Peyer's patch (tissue), 4 donors: ENCODE measurements at regions not wholly inside any gene's neighbourhood (a gene's known extent, or its start where the extent isn't known, plus 50 kb on each side); places are given as distances from the start of the nearest gene placed in this dataset.
"Not testable (repeated sequence)": the region's sequence is repeated elsewhere in the genome, so short reads cannot be mapped to it uniquely, and the experiment has no call there.

Source experiments
- DNase-seq, 3 donors: peaks; one replicate each; pipeline ENCODE4 v3.0.0-alpha.2; 2017 to 2019
- H3K27ac ChIP-seq, 4 donors: fragments of 200-600 bp; sonication (generic); one replicate each; pipeline ENCODE4 v1.5.1; 2016 to 2019
- H3K27me3 ChIP-seq, 2 donors: fragments of 200-600 bp; sonication (generic); one replicate each; pipeline ENCODE4 v1.5.1; 2019
- H3K36me3 ChIP-seq, 3 donors: fragments of 200-600 bp; sonication (generic); one replicate each; pipeline ENCODE4 v1.5.1; 2016 to 2019
- H3K4me1 ChIP-seq, 4 donors: fragments of 200-600 bp; sonication (generic); one replicate each; pipeline ENCODE4 v1.5.1; 2016 to 2019
- H3K4me3 ChIP-seq, 4 donors: fragments of 200-600 bp; sonication (generic); 1 replicate in 3 of 4; 2 replicates in 1 of 4; pipeline ENCODE4 v1.5.1; 2016 to 2019; ENCODE audit warnings: mild to moderate bottlenecking in 1 of 4
- H3K9me3 ChIP-seq, 4 donors: fragments of 200-600 bp; sonication (generic); one replicate each; pipeline ENCODE4 v1.5.1; 2016 to 2019; ENCODE audit warnings: mild to moderate bottlenecking in 1 of 4
- CTCF ChIP-seq, 6 experiments: fragments of 450-650 bp in 4 of 6; fragments of 200-600 bp in 2 of 6; sonication (generic) in 1 of 6; IDR thresholded peaks; one replicate each; pipeline ENCODE4 v1.5.1; 2017 to 2019; ENCODE audit warnings: antibody characterized with exemption in 6 of 6, mild to moderate bottlenecking in 3 of 6, moderate library complexity in 1 of 6
- POLR2A ChIP-seq, 2 donors: fragments of 450-650 bp; IDR thresholded peaks; one replicate each; pipeline ENCODE4 v1.5.1; 2017; ENCODE audit warnings: antibody characterized with exemption in 2 of 2, mild to moderate bottlenecking in 2 of 2, moderate library complexity in 2 of 2

- no peak for DNase-seq
- no peak for TF ChIP-seq CTCF (IDR thresholded peaks at IDR 0.05)
- no peak for TF ChIP-seq POLR2A (IDR thresholded peaks at IDR 0.05)
- no peak overlapping the region for H3K4me3 ChIP-seq
- H3K27me3 ChIP-seq = no peaks in the 10 kb centered on the region
- H3K4me1 ChIP-seq = no peaks in the 10 kb centered on the region
- H3K36me3 ChIP-seq = no peaks in the 10 kb centered on the region
- H3K27ac ChIP-seq = no peak overlapping the region
- H3K9me3 ChIP-seq = no peaks in the 10 kb centered on the region
Observed at GRCh38 chr12:30531731-30532678, 163.7 kb downstream of the IPO8 start.

GRCh38 chr12:30529489-30530269, 166.0 kb downstream of the IPO8 start:
- Histone ChIP-seq H3K9me3 (no peaks in the 10 kb centered on the region), H3K27me3 (no peaks in the 10 kb centered on the region), H3K4me1 (no peaks in the 10 kb centered on the region), H3K27ac (no peak overlapping the region), H3K36me3 (no peaks in the 10 kb centered on the region), H3K4me3 (no peak overlapping the region)
- no peak for DNase-seq
- no peak for TF ChIP-seq POLR2A (IDR thresholded peaks at IDR 0.05)
- TF ChIP-seq CTCF (IDR thresholded peaks at IDR 0.05) = no peak

GRCh38 chr12:30525171-30525570, 170.5 kb downstream of the IPO8 start:
- Histone ChIP-seq H3K4me3 (no peak overlapping the region), H3K4me1 (no peaks in the 10 kb centered on the region), H3K27me3 (no peaks in the 10 kb centered on the region), H3K27ac (no peak overlapping the region), H3K9me3 (no peaks in the 10 kb centered on the region), H3K36me3 (no peaks in the 10 kb centered on the region)
- TF ChIP-seq POLR2A (IDR thresholded peaks at IDR 0.05) = no peak
- no peak for TF ChIP-seq CTCF (IDR thresholded peaks at IDR 0.05)
- DNase-seq = no peak

GRCh38 chr12:30520285-30520684, 175.4 kb downstream of the IPO8 start:
- H3K27me3 ChIP-seq, H3K36me3 ChIP-seq, H3K27ac ChIP-seq, H3K9me3 ChIP-seq, DNase-seq, H3K4me3 ChIP-seq, H3K4me1 ChIP-seq: not testable (repeated sequence)

- no peaks in the 10 kb centered on the region for H3K4me1 ChIP-seq
- no peaks in the 10 kb centered on the region for H3K9me3 ChIP-seq
- no peak for TF ChIP-seq CTCF (IDR thresholded peaks at IDR 0.05)
- TF ChIP-seq POLR2A (IDR thresholded peaks at IDR 0.05) = no peak
- H3K36me3 ChIP-seq = no peaks in the 10 kb centered on the region
- no peak overlapping the region for H3K4me3 ChIP-seq
- H3K27me3 ChIP-seq = no peaks in the 10 kb centered on the region
- DNase-seq = no peak
- no peak overlapping the region for H3K27ac ChIP-seq
Observed at GRCh38 chr12:30519535-30519934, 176.1 kb downstream of the IPO8 start.

- Histone ChIP-seq H3K9me3 (no peaks in the 10 kb centered on the region), H3K4me1 (no peaks in the 10 kb centered on the region), H3K27ac (no peak overlapping the region), H3K4me3 (no peak overlapping the region), H3K36me3 (no peaks in the 10 kb centered on the region), H3K27me3 (no peaks in the 10 kb centered on the region)
- TF ChIP-seq POLR2A (IDR thresholded peaks at IDR 0.05) = no peak
- TF ChIP-seq CTCF (IDR thresholded peaks at IDR 0.05) = no peak
- no peak for DNase-seq
Observed at GRCh38 chr12:30517320-30517719, 178.3 kb downstream of the IPO8 start.
